CD8-positive, alpha-beta memory T cell (primary cell): ENCODE measurements at regions not wholly inside any gene's neighbourhood (a gene's known extent, or its start where the extent isn't known, plus 50 kb on each side); places are given as distances from the start of the nearest gene placed in this dataset.

ENCODE experiments used
- CTCF ChIA-PET: fragments of 350-600 bp; sonication (Branson Sonifier 250); formaldehyde crosslinking; loops from one replicate; lab custom pipeline; 2021; ENCODE audit warnings: antibody characterized with exemption; lab: Charles Lee
- POLR2A ChIA-PET: fragments of 350-600 bp; sonication (Branson Sonifier 250); formaldehyde crosslinking; loops from one replicate; lab custom pipeline; 2021; ENCODE audit warnings: antibody characterized with exemption; lab: Charles Lee
- DNase-seq, 5 donors: peaks; one replicate each; pipeline versions ENCODE4 v3.0.0 to v3.0.0-alpha.2; 2020 to 2022; ENCODE audit warnings: mixed read lengths in 1 of 5
- H3K27ac ChIP-seq: one replicate; pipeline ENCODE4 v1.7.0; 2013; ENCODE audit warnings: low read depth, mild to moderate bottlenecking, low read length, moderate library complexity
- H3K27me3 ChIP-seq: 2 replicates; pipeline ENCODE4 v1.7.0; 2013; ENCODE audit warnings: low read length, mild to moderate bottlenecking; ENCODE audit not compliant: insufficient read depth, poor library complexity, severe bottlenecking
- H3K36me3 ChIP-seq: 2 replicates; pipeline ENCODE4 v1.7.0; 2013; ENCODE audit warnings: mild to moderate bottlenecking, low read length, moderate library complexity; ENCODE audit not compliant: insufficient read depth
- H3K4me1 ChIP-seq: 2 replicates; pipeline ENCODE4 v1.7.0; 2013; ENCODE audit warnings: mild to moderate bottlenecking, low read length, moderate library complexity; ENCODE audit not compliant: insufficient read depth
- H3K4me3 ChIP-seq: 2 replicates; pipeline ENCODE4 v1.7.0; 2013; ENCODE audit warnings: mild to moderate bottlenecking, low read length
- H3K9me3 ChIP-seq: 2 replicates; pipeline ENCODE4 v1.7.0; 2013; ENCODE audit warnings: mild to moderate bottlenecking, low read length
- H3K27ac Mint-ChIP-seq, 8 donors: one replicate each; pipeline ENCODE4 v1.8.0; 2020 to 2021; ENCODE audit warnings: mixed read lengths in 8 of 8, mild to moderate bottlenecking in 6 of 8, inconsistent platforms in 3 of 8, moderate library complexity in 3 of 8
- H3K27me3 Mint-ChIP-seq, 2 donors: one replicate each; pipeline ENCODE4 v1.8.0; 2020 to 2021; ENCODE audit warnings: mixed read lengths in 2 of 2, mild to moderate bottlenecking in 1 of 2, moderate library complexity in 1 of 2
- H3K36me3 Mint-ChIP-seq, 3 donors: one replicate each; pipeline ENCODE4 v1.8.0; 2020 to 2021; ENCODE audit warnings: mixed read lengths in 3 of 3, inconsistent platforms in 1 of 3, mild to moderate bottlenecking in 1 of 3
- H3K4me1 Mint-ChIP-seq, 3 donors: one replicate each; pipeline ENCODE4 v1.8.0; 2020 to 2021; ENCODE audit warnings: mixed read lengths in 3 of 3, inconsistent platforms in 1 of 3, mild to moderate bottlenecking in 1 of 3
- H3K4me3 Mint-ChIP-seq, 7 donors: one replicate each; pipeline ENCODE4 v1.8.0; 2020 to 2021; ENCODE audit warnings: mixed read lengths in 7 of 7, mild to moderate bottlenecking in 6 of 7, moderate library complexity in 4 of 7, inconsistent platforms in 2 of 7
- H3K9me3 Mint-ChIP-seq, 5 donors: one replicate each; pipeline ENCODE4 v1.8.0; 2020 to 2022; ENCODE audit warnings: mixed read lengths in 5 of 5, mild to moderate bottlenecking in 3 of 5, moderate library complexity in 2 of 5, inconsistent platforms in 1 of 5

- peaks cover 0 to under 1% of the 10 kb centered on the region in 2 donors for H3K27me3 Mint-ChIP-seq
- ChIA-PET POLR2A (no interaction called here), CTCF (no interaction called here)
- no peaks in the 10 kb centered on the region for H3K27me3 ChIP-seq
- no peak overlapping the region for H3K27ac ChIP-seq
- H3K9me3 ChIP-seq = no peaks in the 10 kb centered on the region
- DNase-seq = no peak
- H3K9me3 Mint-ChIP-seq = no peaks in the 10 kb centered on the region
- no peaks in the 10 kb centered on the region for H3K36me3 Mint-ChIP-seq
- no peak overlapping the region for H3K4me3 ChIP-seq
- H3K27ac Mint-ChIP-seq = peak overlapping the region in 1 of 8 donors; percentile 58
- H3K4me1 ChIP-seq = no peaks in the 10 kb centered on the region
- no peaks in the 10 kb centered on the region for H3K4me1 Mint-ChIP-seq
- no peak overlapping the region for H3K4me3 Mint-ChIP-seq
- no peaks in the 10 kb centered on the region for H3K36me3 ChIP-seq
These were observed 307.3 kb upstream of the G2E3 start for GRCh38 chr14:30251557-30252100.

DNA sequence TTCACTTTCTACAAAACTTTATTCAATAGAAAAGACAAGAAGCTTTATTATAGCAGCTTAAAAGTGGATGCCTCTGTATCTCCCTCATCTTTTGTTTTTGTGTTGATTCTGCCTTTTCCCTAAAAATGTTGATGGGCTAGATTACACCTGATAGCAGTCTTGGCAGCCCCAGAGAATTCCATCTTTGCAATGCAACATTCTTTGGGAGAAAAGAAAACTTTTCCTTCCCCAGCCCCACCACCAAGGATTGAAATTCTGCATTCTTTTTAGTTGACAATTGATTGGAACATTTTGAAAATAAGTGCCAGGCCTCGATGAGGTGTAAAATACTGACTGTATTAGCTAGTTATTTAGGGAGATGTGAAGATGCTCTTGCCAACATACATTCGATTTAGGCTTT is 306.8 kb upstream of the G2E3 start:
- Mint-ChIP-seq H3K36me3 (no peaks in the 10 kb centered on the region), H3K9me3 (peaks cover 0 to 3% (median 0%) of the 10 kb centered on the region in 5 donors), H3K27me3 (peaks cover 0 to 3% of the 10 kb centered on the region in 2 donors), H3K27ac (no peak overlapping the region), H3K4me1 (no peaks in the 10 kb centered on the region), H3K4me3 (no peak overlapping the region)
- Histone ChIP-seq H3K27me3 (no peaks in the 10 kb centered on the region), H3K36me3 (no peaks in the 10 kb centered on the region), H3K9me3 (no peaks in the 10 kb centered on the region), H3K27ac (no peak overlapping the region), H3K4me1 (no peaks in the 10 kb centered on the region), H3K4me3 (no peak overlapping the region)
- ChIA-PET CTCF (no interaction called here), POLR2A (no interaction called here)
- no peak for DNase-seq

- H3K36me3 ChIP-seq = no peaks in the 10 kb centered on the region
- CTCF ChIA-PET = no interaction called here
- Mint-ChIP-seq H3K4me1 (no peaks in the 10 kb centered on the region), H3K4me3 (no peak overlapping the region), H3K36me3 (no peaks in the 10 kb centered on the region), H3K27ac (no peak overlapping the region), H3K9me3 (peaks cover 0 to 4% (median 0%) of the 10 kb centered on the region in 5 donors), H3K27me3 (peaks cover 0 to 3% of the 10 kb centered on the region in 2 donors)
- POLR2A ChIA-PET = no interaction called here
- no peak overlapping the region for H3K4me3 ChIP-seq
- no peaks in the 10 kb centered on the region for H3K27me3 ChIP-seq
- H3K9me3 ChIP-seq = no peaks in the 10 kb centered on the region
- no peaks in the 10 kb centered on the region for H3K4me1 ChIP-seq
- no peak for DNase-seq
- no peak overlapping the region for H3K27ac ChIP-seq
These were observed 305.9 kb upstream of the G2E3 start for GRCh38 chr14:30252783-30253674.

GRCh38 chr14:30256627-30257026 is 302.3 kb upstream of the G2E3 start:
- H3K36me3 Mint-ChIP-seq = no peaks in the 10 kb centered on the region
- H3K4me1 Mint-ChIP-seq = no peaks in the 10 kb centered on the region
- no peak overlapping the region for H3K4me3 ChIP-seq
- no peak for DNase-seq
- no peaks in the 10 kb centered on the region for H3K4me1 ChIP-seq
- ChIA-PET CTCF (no interaction called here), POLR2A (no interaction called here)
- no peaks in the 10 kb centered on the region for H3K27me3 ChIP-seq
- H3K27ac Mint-ChIP-seq = no peak overlapping the region
- H3K9me3 ChIP-seq = no peaks in the 10 kb centered on the region
- no peak overlapping the region for H3K4me3 Mint-ChIP-seq
- H3K36me3 ChIP-seq = no peaks in the 10 kb centered on the region
- no peak overlapping the region for H3K27ac ChIP-seq
- peaks cover 0 to 4% (median 0%) of the 10 kb centered on the region in 5 donors for H3K9me3 Mint-ChIP-seq
- H3K27me3 Mint-ChIP-seq = peaks cover 0 to 3% of the 10 kb centered on the region in 2 donors

DNA sequence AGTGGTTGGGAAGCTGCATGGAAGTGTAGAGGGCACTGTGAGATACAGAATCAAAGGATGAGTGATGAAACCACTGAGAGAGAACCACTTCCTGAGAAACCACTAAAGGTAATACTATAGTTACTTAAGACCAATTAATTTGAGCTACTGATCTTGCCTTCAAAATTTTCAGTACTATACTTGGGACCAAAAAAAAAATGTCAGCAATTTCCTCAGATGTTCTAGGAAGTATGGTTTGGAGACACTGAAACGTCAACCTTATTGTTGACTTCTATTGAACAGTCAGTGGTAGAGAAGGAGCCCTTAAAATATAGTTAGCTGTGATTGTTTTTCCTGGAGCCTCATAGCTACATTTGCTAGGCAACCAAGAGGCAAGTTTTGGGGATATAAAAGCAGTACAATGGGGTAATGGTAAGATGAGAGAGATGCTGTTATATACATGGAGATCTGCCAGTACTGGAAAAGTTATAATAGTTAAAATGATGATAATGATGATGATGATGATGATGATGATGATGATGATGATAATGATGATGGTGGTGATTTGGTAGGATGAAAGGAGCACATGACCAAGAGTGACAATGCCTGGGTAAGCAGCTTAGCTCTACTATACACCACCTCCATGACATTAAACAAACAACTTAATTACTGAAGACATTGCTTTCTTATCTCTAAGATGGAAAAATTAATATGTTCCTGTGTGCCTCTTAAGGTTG is 300.9 kb upstream of the G2E3 start:
- CTCF ChIA-PET = interaction anchor here (1.0 to 1.2 kb wide), 2 partner anchors 9 to 12 kb away, joined by 3 to 5 read pairs; no protein-coding TSS in a partner anchor
- Mint-ChIP-seq H3K27ac (no peak overlapping the region), H3K27me3 (peaks cover 0 to 3% of the 10 kb centered on the region in 2 donors), H3K4me1 (no peaks in the 10 kb centered on the region), H3K9me3 (peaks cover 0 to 4% (median 0%) of the 10 kb centered on the region in 5 donors), H3K36me3 (no peaks in the 10 kb centered on the region), H3K4me3 (no peak overlapping the region)
- Histone ChIP-seq H3K27ac (no peak overlapping the region), H3K9me3 (no peaks in the 10 kb centered on the region), H3K4me3 (no peak overlapping the region), H3K36me3 (no peaks in the 10 kb centered on the region), H3K4me1 (no peaks in the 10 kb centered on the region), H3K27me3 (no peaks in the 10 kb centered on the region)
- POLR2A ChIA-PET = no interaction called here
- DNase-seq = no peak

- no peaks in the 10 kb centered on the region for H3K36me3 Mint-ChIP-seq
- Histone ChIP-seq H3K27ac (no peak overlapping the region), H3K9me3 (no peaks in the 10 kb centered on the region), H3K4me3 (no peak overlapping the region), H3K36me3 (no peaks in the 10 kb centered on the region), H3K27me3 (no peaks in the 10 kb centered on the region), H3K4me1 (no peaks in the 10 kb centered on the region)
- no peaks in the 10 kb centered on the region for H3K4me1 Mint-ChIP-seq
- peaks cover 0 to 4% (median 1%) of the 10 kb centered on the region in 5 donors for H3K9me3 Mint-ChIP-seq
- no peak overlapping the region for H3K27ac Mint-ChIP-seq
- ChIA-PET POLR2A (no interaction called here), CTCF (no interaction called here)
- no peak for DNase-seq
- H3K4me3 Mint-ChIP-seq = no peak overlapping the region
- H3K27me3 Mint-ChIP-seq = peaks cover 0 to 3% of the 10 kb centered on the region in 2 donors
These were observed 297.9 kb upstream of the G2E3 start for GRCh38 chr14:30260833-30261607.

- H3K4me3 ChIP-seq = no peak overlapping the region
- Mint-ChIP-seq H3K4me3 (no peak overlapping the region), H3K27ac (no peak overlapping the region), H3K27me3 (no peaks in the 10 kb centered on the region), H3K4me1 (no peaks in the 10 kb centered on the region), H3K9me3 (peaks cover 0 to 3% (median 0%) of the 10 kb centered on the region in 5 donors), H3K36me3 (no peaks in the 10 kb centered on the region)
- no peaks in the 10 kb centered on the region for H3K9me3 ChIP-seq
- no peak overlapping the region for H3K27ac ChIP-seq
- POLR2A ChIA-PET = no interaction called here
- CTCF ChIA-PET = no interaction called here
- DNase-seq = no peak
- no peaks in the 10 kb centered on the region for H3K4me1 ChIP-seq
- H3K36me3 ChIP-seq = no peaks in the 10 kb centered on the region
- no peaks in the 10 kb centered on the region for H3K27me3 ChIP-seq
These were observed 294.8 kb upstream of the G2E3 start for GRCh38 chr14:30264161-30264560.
